SK-N-SH (cell line): ENCODE measurements at regions not wholly inside any gene's neighbourhood (a gene's known extent, or its start where the extent isn't known, plus 50 kb on each side); places are given as distances from the start of the nearest gene placed in this dataset.

Experiments
- CTCF ChIA-PET: fragments of 300-600, 350-600 bp; formaldehyde crosslinking; extraction: SDS; loops from one replicate; lab custom pipeline; 2021; lab: Yijun Ruan, JAX
- POLR2A ChIA-PET: fragments of 350-600 bp; sonication (Branson Sonifier 250); formaldehyde crosslinking; extraction: SDS; loops from one replicate; lab custom pipeline; 2020; ENCODE audit warnings: antibody characterized with exemption, inconsistent platforms; lab: Yijun Ruan, JAX
- DNase-seq: peaks from one replicate; pipeline ENCODE4 v3.0.0; 2012
- H2AFZ ChIP-seq: fragments of 200-600 bp; sonication (generic); 2 replicates; pipeline ENCODE4 v1.8.1; 2016; ENCODE audit warnings: antibody characterized with exemption, mild to moderate bottlenecking, low read depth
- H3F3A ChIP-seq: fragments of 200-600 bp; sonication (generic); replicated peaks from 2 replicates; pipeline ENCODE3; 2016; ENCODE audit warnings: antibody characterized with exemption, mild to moderate bottlenecking; ENCODE audit not compliant: insufficient read depth
- H3K27ac ChIP-seq, 2 experiments: fragments of 200-500 bp in 1 of 2; fragments of 200-600 bp in 1 of 2; sonication (Bioruptor generic) in 1 of 2; sonication (generic), shearing (Covaris generic) in 1 of 2; 2 replicates each; pipeline versions ENCODE4 v1.5.1 to v1.6.1; 2014 to 2016; ENCODE audit warnings: low read depth in 2 of 2, inconsistent platforms in 1 of 2, low read length in 1 of 2, mild to moderate bottlenecking in 1 of 2, mixed read lengths in 1 of 2
- H3K27me3 ChIP-seq: fragments of 200-600 bp; sonication (generic), shearing (Covaris generic); 2 replicates; pipeline ENCODE4 v1.6.1; 2016; ENCODE audit warnings: mixed run types; ENCODE audit not compliant: insufficient read depth
- H3K36me3 ChIP-seq, 2 experiments: fragments of 200-500 bp in 1 of 2; fragments of 200-600 bp in 1 of 2; sonication (Bioruptor generic) in 1 of 2; sonication (generic) in 1 of 2; replicated peaks in 1 of 2; 2 replicates each; pipeline versions ENCODE3 to v1.5.1; 2014 to 2016; ENCODE audit warnings: low read length in 1 of 2, mild to moderate bottlenecking in 1 of 2; ENCODE audit not compliant: insufficient read depth in 2 of 2, control insufficient read depth in 1 of 2
- H3K4me1 ChIP-seq, 2 experiments: fragments of 200-500 bp in 1 of 2; fragments of 200-600 bp in 1 of 2; sonication (Bioruptor generic) in 1 of 2; sonication (generic), shearing (Covaris generic) in 1 of 2; 2 replicates each; pipeline versions ENCODE4 v1.5.1 to v1.6.1; 2014 to 2016; ENCODE audit warnings: low read depth in 1 of 2, low read length in 1 of 2, mixed run types in 1 of 2; ENCODE audit not compliant: insufficient read depth in 2 of 2, control insufficient read depth in 1 of 2
- H3K4me2 ChIP-seq: fragments of 200-600 bp; sonication (generic), shearing (Covaris generic); 2 replicates; pipeline ENCODE4 v1.6.1; 2017; ENCODE audit warnings: mixed run types
- H3K4me3 ChIP-seq, 2 experiments: fragments of 200-500 bp in 1 of 2; fragments of 200-600 bp in 1 of 2; sonication (Bioruptor generic) in 1 of 2; sonication (generic), shearing (Covaris generic) in 1 of 2; 2 replicates each; pipeline versions ENCODE4 v1.5.1 to v1.8.1; 2014 to 2016; ENCODE audit warnings: low read depth in 2 of 2, inconsistent platforms in 1 of 2, low read length in 1 of 2, mild to moderate bottlenecking in 1 of 2, mixed read lengths in 1 of 2, moderate library complexity in 1 of 2
- H3K79me2 ChIP-seq: fragments of 200-600 bp; sonication (generic); 2 replicates; pipeline ENCODE4 v1.8.1; 2017; ENCODE audit warnings: mild to moderate bottlenecking; ENCODE audit not compliant: insufficient read depth
- H3K9ac ChIP-seq: fragments of 200-600 bp; sonication (generic); 2 replicates; pipeline ENCODE4 v1.6.1; 2017; ENCODE audit warnings: mixed run types
- H3K9me2 ChIP-seq: fragments of 200-600 bp; sonication (generic); 2 replicates; pipeline ENCODE4 v1.6.1; 2017; ENCODE audit warnings: mixed run types
- H3K9me3 ChIP-seq: fragments of 200-600 bp; sonication (generic); 2 replicates; pipeline ENCODE4 v1.6.1; 2017; ENCODE audit warnings: mixed run types, mild to moderate bottlenecking, moderate library complexity
- H4K20me1 ChIP-seq: fragments of 200-600 bp; sonication (generic); 2 replicates; pipeline ENCODE4 v1.6.1; 2017; ENCODE audit warnings: mild to moderate bottlenecking, mixed run types; ENCODE audit not compliant: insufficient read depth
- FOXJ3 ChIP-seq: sonication (generic); formaldehyde crosslinking; IDR thresholded peaks from 2 replicates; pipeline ENCODE4 v1.5.1; 2020; ENCODE audit warnings: mild to moderate bottlenecking, missing genetic modification reagents
- FOXM1 ChIP-seq: IDR thresholded peaks from 2 replicates; pipeline ENCODE4 v1.4.0; 2012; ENCODE audit warnings: low read depth, mild to moderate bottlenecking
- GABPA ChIP-seq: IDR thresholded peaks from 2 replicates; pipeline ENCODE4 v1.4.0; 2012; ENCODE audit warnings: low read depth, mild to moderate bottlenecking
- GATA2 ChIP-seq: sonication (generic); formaldehyde crosslinking; IDR thresholded peaks from 2 replicates; pipeline ENCODE4 v1.5.0; 2020; ENCODE audit warnings: mild to moderate bottlenecking, missing genetic modification reagents
- MEF2A ChIP-seq: IDR thresholded peaks from 2 replicates; pipeline ENCODE4 v1.4.0; 2012; ENCODE audit warnings: low read depth, borderline replicate concordance
- POLR2AphosphoS5 ChIP-seq: IDR thresholded peaks from 2 replicates; pipeline ENCODE4 v1.6.1; 2012; ENCODE audit warnings: low read depth, low read length
- RAD21 ChIP-seq: IDR thresholded peaks from 2 replicates; pipeline ENCODE4 v1.6.1; 2012; ENCODE audit warnings: mild to moderate bottlenecking, low read length
- RCOR1 ChIP-seq: fragments of 150-350 bp; IDR thresholded peaks from 2 replicates; pipeline ENCODE4 v1.6.1; 2017; ENCODE audit warnings: antibody characterized with exemption, low read length
- RFX5 ChIP-seq: IDR thresholded peaks from 2 replicates; pipeline ENCODE4 v1.6.1; 2012; ENCODE audit warnings: mild to moderate bottlenecking, improper control_type of control experiment, low read length
- RXRA ChIP-seq: IDR thresholded peaks from 2 replicates; pipeline ENCODE4 v1.4.0; 2012; ENCODE audit warnings: low read depth, mild to moderate bottlenecking, borderline replicate concordance
- SMC3 ChIP-seq: IDR thresholded peaks from 2 replicates; pipeline ENCODE4 v1.6.1; 2012; ENCODE audit warnings: low read depth, low read length, improper control_type of control experiment
- TCF12 ChIP-seq: IDR thresholded peaks from 2 replicates; pipeline ENCODE4 v1.4.0; 2012
- WGBS: methylation state at CpG from one replicate; pipeline ENCODE4 v1.1.6; 2017; ENCODE audit warnings: low lambda C conversion rate; 5-methylcytosine and 5-hydroxymethylcytosine counted together
- TF ChIP-seq, protein P1 (sequence below): fragments of 200-600 bp; sonication (generic); IDR thresholded peaks from 2 replicates; pipeline ENCODE4 v1.6.1; 2017; ENCODE audit warnings: antibody characterized with exemption, mild to moderate bottlenecking, moderate library complexity
- TF ChIP-seq, protein P2 (sequence below): fragments of 150-350 bp; IDR thresholded peaks from 2 replicates; pipeline ENCODE4 v1.6.1; 2017; ENCODE audit warnings: antibody characterized with exemption, low read length, low read depth, borderline replicate concordance
- TF ChIP-seq, protein P3 (sequence below): IDR thresholded peaks from 2 replicates; pipeline ENCODE4; 2012
- TF ChIP-seq, protein P4 (sequence below): IDR thresholded peaks from 2 replicates; pipeline ENCODE4 v1.4.0; 2012; ENCODE audit warnings: low read depth, borderline replicate concordance

DNA sequence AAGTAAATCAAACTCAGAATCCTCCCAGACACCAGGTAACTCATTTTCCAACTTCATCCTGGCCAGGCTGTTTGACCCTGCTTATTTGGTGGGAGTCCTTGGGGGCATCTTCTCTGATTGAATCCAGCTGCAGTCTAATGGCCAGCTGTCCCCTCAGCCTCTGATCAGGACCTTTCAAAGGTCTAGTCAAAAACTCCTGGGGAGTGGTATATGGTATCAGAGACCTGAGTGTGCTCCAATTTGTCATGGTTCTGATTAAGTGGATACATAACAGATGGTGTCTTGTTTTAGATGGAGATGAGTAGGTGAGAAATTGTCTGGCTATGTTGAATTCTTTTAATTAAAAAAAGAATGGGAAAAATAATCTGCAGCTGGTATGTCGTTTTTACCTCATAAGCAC, 842.6 kb upstream of the ACVR2A start:
- Histone ChIP-seq H3K4me3 (no peak overlapping the region), H3K9me2 (no peaks in the 10 kb centered on the region), H3K9ac (no peak overlapping the region), H2AFZ (no peak overlapping the region), H3K27me3 (no peaks in the 10 kb centered on the region), H3K27ac (no peak overlapping the region), H3K36me3 (no peaks in the 10 kb centered on the region), H3K9me3 (no peaks in the 10 kb centered on the region), H4K20me1 (no peaks in the 10 kb centered on the region)
- WGBS = 4% methylated on average over 1 of the region's 1 CpG
- DNase-seq = no peak
- TF ChIP-seq MEF2A = no peak
- TF ChIP-seq RFX5 = no peak
- TF ChIP-seq FOXJ3 (CRISPR knock-in tag) = no peak
- no peak for TF ChIP-seq TCF12
- TF ChIP-seq, protein P1, sequence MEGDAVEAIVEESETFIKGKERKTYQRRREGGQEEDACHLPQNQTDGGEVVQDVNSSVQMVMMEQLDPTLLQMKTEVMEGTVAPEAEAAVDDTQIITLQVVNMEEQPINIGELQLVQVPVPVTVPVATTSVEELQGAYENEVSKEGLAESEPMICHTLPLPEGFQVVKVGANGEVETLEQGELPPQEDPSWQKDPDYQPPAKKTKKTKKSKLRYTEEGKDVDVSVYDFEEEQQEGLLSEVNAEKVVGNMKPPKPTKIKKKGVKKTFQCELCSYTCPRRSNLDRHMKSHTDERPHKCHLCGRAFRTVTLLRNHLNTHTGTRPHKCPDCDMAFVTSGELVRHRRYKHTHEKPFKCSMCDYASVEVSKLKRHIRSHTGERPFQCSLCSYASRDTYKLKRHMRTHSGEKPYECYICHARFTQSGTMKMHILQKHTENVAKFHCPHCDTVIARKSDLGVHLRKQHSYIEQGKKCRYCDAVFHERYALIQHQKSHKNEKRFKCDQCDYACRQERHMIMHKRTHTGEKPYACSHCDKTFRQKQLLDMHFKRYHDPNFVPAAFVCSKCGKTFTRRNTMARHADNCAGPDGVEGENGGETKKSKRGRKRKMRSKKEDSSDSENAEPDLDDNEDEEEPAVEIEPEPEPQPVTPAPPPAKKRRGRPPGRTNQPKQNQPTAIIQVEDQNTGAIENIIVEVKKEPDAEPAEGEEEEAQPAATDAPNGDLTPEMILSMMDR = no peak
- TF ChIP-seq RCOR1 = no peak
- TF ChIP-seq FOXM1 = no peak
- no peak for TF ChIP-seq SMC3
- TF ChIP-seq, protein P2, sequence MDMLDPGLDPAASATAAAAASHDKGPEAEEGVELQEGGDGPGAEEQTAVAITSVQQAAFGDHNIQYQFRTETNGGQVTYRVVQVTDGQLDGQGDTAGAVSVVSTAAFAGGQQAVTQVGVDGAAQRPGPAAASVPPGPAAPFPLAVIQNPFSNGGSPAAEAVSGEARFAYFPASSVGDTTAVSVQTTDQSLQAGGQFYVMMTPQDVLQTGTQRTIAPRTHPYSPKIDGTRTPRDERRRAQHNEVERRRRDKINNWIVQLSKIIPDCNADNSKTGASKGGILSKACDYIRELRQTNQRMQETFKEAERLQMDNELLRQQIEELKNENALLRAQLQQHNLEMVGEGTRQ = no peak
- TF ChIP-seq GABPA = no peak
- TF ChIP-seq POLR2AphosphoS5 = no peak
- TF ChIP-seq GATA2 = no peak
- TF ChIP-seq, protein P3, sequence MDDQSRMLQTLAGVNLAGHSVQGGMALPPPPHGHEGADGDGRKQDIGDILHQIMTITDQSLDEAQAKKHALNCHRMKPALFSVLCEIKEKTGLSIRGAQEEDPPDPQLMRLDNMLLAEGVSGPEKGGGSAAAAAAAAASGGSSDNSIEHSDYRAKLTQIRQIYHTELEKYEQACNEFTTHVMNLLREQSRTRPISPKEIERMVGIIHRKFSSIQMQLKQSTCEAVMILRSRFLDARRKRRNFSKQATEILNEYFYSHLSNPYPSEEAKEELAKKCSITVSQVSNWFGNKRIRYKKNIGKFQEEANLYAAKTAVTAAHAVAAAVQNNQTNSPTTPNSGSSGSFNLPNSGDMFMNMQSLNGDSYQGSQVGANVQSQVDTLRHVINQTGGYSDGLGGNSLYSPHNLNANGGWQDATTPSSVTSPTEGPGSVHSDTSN = no peak
- TF ChIP-seq, protein P4, sequence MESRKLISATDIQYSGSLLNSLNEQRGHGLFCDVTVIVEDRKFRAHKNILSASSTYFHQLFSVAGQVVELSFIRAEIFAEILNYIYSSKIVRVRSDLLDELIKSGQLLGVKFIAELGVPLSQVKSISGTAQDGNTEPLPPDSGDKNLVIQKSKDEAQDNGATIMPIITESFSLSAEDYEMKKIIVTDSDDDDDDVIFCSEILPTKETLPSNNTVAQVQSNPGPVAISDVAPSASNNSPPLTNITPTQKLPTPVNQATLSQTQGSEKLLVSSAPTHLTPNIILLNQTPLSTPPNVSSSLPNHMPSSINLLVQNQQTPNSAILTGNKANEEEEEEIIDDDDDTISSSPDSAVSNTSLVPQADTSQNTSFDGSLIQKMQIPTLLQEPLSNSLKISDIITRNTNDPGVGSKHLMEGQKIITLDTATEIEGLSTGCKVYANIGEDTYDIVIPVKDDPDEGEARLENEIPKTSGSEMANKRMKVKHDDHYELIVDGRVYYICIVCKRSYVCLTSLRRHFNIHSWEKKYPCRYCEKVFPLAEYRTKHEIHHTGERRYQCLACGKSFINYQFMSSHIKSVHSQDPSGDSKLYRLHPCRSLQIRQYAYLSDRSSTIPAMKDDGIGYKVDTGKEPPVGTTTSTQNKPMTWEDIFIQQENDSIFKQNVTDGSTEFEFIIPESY = no peak
- no peak for TF ChIP-seq RXRA
- TF ChIP-seq RAD21 = no peak
- TF ChIP-seq, all 33 proteins: peak for 0
- Histone ChIP-seq H3F3A (no peaks in the 10 kb centered on the region), H3K4me2 (no peak overlapping the region), H3K4me1 (no peaks in the 10 kb centered on the region; a peak in 1 of 4 replicates), H3K79me2 (no peaks in the 10 kb centered on the region)
- POLR2A ChIA-PET = no interaction called here
- CTCF ChIA-PET = no interaction called here
